H9 (cell line): ENCODE measurements at regions not wholly inside any gene's neighbourhood (a gene's known extent, or its start where the extent isn't known, plus 50 kb on each side); places are given as distances from the start of the nearest gene placed in this dataset.

Source experiments
- DNase-seq: peaks from one replicate; pipeline ENCODE4 v3.0.0-alpha.2; 2017
- H2AFZ ChIP-seq: one replicate; pipeline ENCODE4 v1.6.1; 2013; ENCODE audit warnings: mild to moderate bottlenecking, low read length, control low read depth, moderate library complexity
- H2AK5ac ChIP-seq: 2 replicates; pipeline ENCODE4 v1.6.1; 2013; ENCODE audit warnings: low read length, control low read depth, mixed read lengths; ENCODE audit not compliant: insufficient read length
- H2BK120ac ChIP-seq: one replicate; pipeline ENCODE4 v1.6.1; 2013; ENCODE audit warnings: low read depth, mild to moderate bottlenecking, low read length, control low read depth, inconsistent platforms; ENCODE audit not compliant: poor library complexity, severe bottlenecking
- H2BK12ac ChIP-seq: 2 replicates; pipeline ENCODE4 v1.6.1; 2013; ENCODE audit warnings: low read length, control low read depth, mixed read lengths, low read depth; ENCODE audit not compliant: insufficient read length
- H2BK15ac ChIP-seq: 2 replicates; pipeline ENCODE4 v1.6.1; 2013; ENCODE audit warnings: low read depth, low read length, control low read depth
- H2BK20ac ChIP-seq: one replicate; pipeline ENCODE4 v1.6.1; 2013; ENCODE audit warnings: low read depth, mild to moderate bottlenecking, low read length, control low read depth, inconsistent platforms; ENCODE audit not compliant: poor library complexity, severe bottlenecking
- H2BK5ac ChIP-seq: 2 replicates; pipeline ENCODE4 v1.6.1; 2013; ENCODE audit warnings: low read length, control low read depth, mixed read lengths; ENCODE audit not compliant: insufficient read length
- H3K14ac ChIP-seq: 2 replicates; pipeline ENCODE4 v1.6.1; 2013; ENCODE audit warnings: low read length, control low read depth; ENCODE audit not compliant: insufficient read depth
- H3K18ac ChIP-seq: 2 replicates; pipeline ENCODE4 v1.6.1; 2013; ENCODE audit warnings: low read depth, mild to moderate bottlenecking, mixed read lengths, low read length, control low read depth; ENCODE audit not compliant: insufficient read length
- H3K23ac ChIP-seq: 2 replicates; pipeline ENCODE4 v1.6.1; 2013; ENCODE audit warnings: low read length, control low read depth, mixed read lengths, low read depth; ENCODE audit not compliant: insufficient read length
- H3K23me2 ChIP-seq: 2 replicates; pipeline ENCODE4 v1.6.1; 2013; ENCODE audit warnings: low read depth, mild to moderate bottlenecking, mixed read lengths, low read length, control low read depth; ENCODE audit not compliant: insufficient read length, poor library complexity, severe bottlenecking
- H3K27ac ChIP-seq: 2 replicates; pipeline ENCODE4 v1.5.1; 2013; ENCODE audit warnings: low read length, control low read depth, mixed read lengths, low read depth; ENCODE audit not compliant: insufficient read length
- H3K27me3 ChIP-seq: 2 replicates; pipeline ENCODE4 v1.6.1; 2013; ENCODE audit warnings: low read length, control low read depth, inconsistent platforms; ENCODE audit not compliant: insufficient read depth
- H3K4ac ChIP-seq: 2 replicates; pipeline ENCODE4 v1.6.1; 2013; ENCODE audit warnings: low read depth, mild to moderate bottlenecking, control low read depth, inconsistent platforms, low read length, moderate library complexity
- H3K4me1 ChIP-seq: 2 replicates; pipeline ENCODE4 v1.6.1; 2013; ENCODE audit warnings: low read length, control low read depth, inconsistent platforms; ENCODE audit not compliant: insufficient read depth
- H3K4me2 ChIP-seq: 2 replicates; pipeline ENCODE4 v1.6.1; 2013; ENCODE audit warnings: low read length, control low read depth, mixed read lengths; ENCODE audit not compliant: insufficient read length, insufficient read depth
- H3K56ac ChIP-seq: 2 replicates; pipeline ENCODE4 v1.6.1; 2013; ENCODE audit warnings: low read depth, mild to moderate bottlenecking, mixed read lengths, low read length, control low read depth; ENCODE audit not compliant: insufficient read length
- H3K79me1 ChIP-seq: 2 replicates; pipeline ENCODE4 v1.6.1; 2013; ENCODE audit warnings: low read depth, mild to moderate bottlenecking, moderate library complexity, low read length, control low read depth, inconsistent platforms; ENCODE audit not compliant: insufficient read depth, poor library complexity, severe bottlenecking
- H3K79me2 ChIP-seq: 2 replicates; pipeline ENCODE4 v1.6.1; 2013; ENCODE audit warnings: low read length, control low read depth, inconsistent platforms; ENCODE audit not compliant: insufficient read depth
- H3K9ac ChIP-seq: 2 replicates; pipeline ENCODE4 v1.6.1; 2013; ENCODE audit warnings: low read length, control low read depth, mixed read lengths; ENCODE audit not compliant: insufficient read length; ENCODE audit errors: extremely low read depth
- H3K9me3 ChIP-seq: one replicate; pipeline ENCODE4 v1.6.1; 2013; ENCODE audit warnings: low read depth, low read length, inconsistent platforms; ENCODE audit not compliant: control insufficient read depth
- H3T11ph ChIP-seq: one replicate; pipeline ENCODE4 v1.6.1; 2013; ENCODE audit warnings: mild to moderate bottlenecking, low read length, control low read depth, inconsistent platforms
- H4K20me1 ChIP-seq: one replicate; pipeline ENCODE4 v1.6.1; 2013; ENCODE audit not compliant: control insufficient read depth, insufficient read length, insufficient read depth
- H4K5ac ChIP-seq: 2 replicates; pipeline ENCODE4 v1.6.1; 2013; ENCODE audit warnings: low read depth, mild to moderate bottlenecking, mixed read lengths, low read length, control low read depth; ENCODE audit not compliant: insufficient read length
- H4K8ac ChIP-seq: replicated peaks from 2 replicates; pipeline ENCODE4 v1.6.1; 2013; ENCODE audit warnings: low read length, control low read depth, mixed read lengths, low read depth; ENCODE audit not compliant: insufficient read length
- H4K91ac ChIP-seq: 2 replicates; pipeline ENCODE4 v1.6.1; 2013; ENCODE audit warnings: low read depth, mild to moderate bottlenecking, moderate library complexity, mixed read lengths, low read length, control low read depth; ENCODE audit not compliant: insufficient read length
- H3K27ac Mint-ChIP-seq, 3 experiments: 2 replicates in 2 of 3; 3 replicates in 1 of 3; pipeline ENCODE4 v1.8.0; 2020 to 2021; ENCODE audit warnings: mixed read lengths in 3 of 3, mild to moderate bottlenecking in 1 of 3, moderate library complexity in 1 of 3
- H3K27me3 Mint-ChIP-seq: 2 replicates; pipeline ENCODE4 v1.8.0; 2021; ENCODE audit warnings: low read depth, mild to moderate bottlenecking, moderate library complexity, mixed read lengths
- H3K36me3 Mint-ChIP-seq, 3 experiments: 2 replicates in 2 of 3; 3 replicates in 1 of 3; pipeline ENCODE4 v1.8.0; 2020 to 2021; ENCODE audit warnings: low read depth in 3 of 3, mixed read lengths in 3 of 3; ENCODE audit not compliant: insufficient read depth in 1 of 3
- H3K4me1 Mint-ChIP-seq, 2 experiments: 2 replicates each; pipeline ENCODE4 v1.8.0; 2020; ENCODE audit warnings: mixed read lengths in 2 of 2
- H3K4me3 Mint-ChIP-seq, 2 experiments: 2 replicates in 1 of 2; 3 replicates in 1 of 2; pipeline ENCODE4 v1.8.0; 2020 to 2021; ENCODE audit warnings: mild to moderate bottlenecking in 2 of 2, mixed read lengths in 2 of 2, moderate library complexity in 1 of 2
- H3K9me3 Mint-ChIP-seq, 2 experiments: 2 replicates in 1 of 2; 3 replicates in 1 of 2; pipeline ENCODE4 v1.8.0; 2020; ENCODE audit warnings: mild to moderate bottlenecking in 2 of 2, mixed read lengths in 2 of 2, moderate library complexity in 1 of 2
- WGBS: extraction: QIAGEN DNeasy Blood & Tissue Kit; methylation state at CpG from one replicate; pipeline ENCODE4 v1.1.7; 2013; ENCODE audit warnings: missing lambda C conversion rate, low lambda C conversion rate, mixed read lengths; ENCODE audit not compliant: insufficient read length; ENCODE audit errors: extremely low coverage; 5-methylcytosine and 5-hydroxymethylcytosine counted together
- TF ChIP-seq, protein P1 (sequence below): fragments of 200-600 bp; sonication (generic); conservative IDR thresholded peaks from 3 replicates; pipeline ENCODE4 v1.8.0; 2021; ENCODE audit warnings: antibody characterized with exemption, mild to moderate bottlenecking

DNA sequence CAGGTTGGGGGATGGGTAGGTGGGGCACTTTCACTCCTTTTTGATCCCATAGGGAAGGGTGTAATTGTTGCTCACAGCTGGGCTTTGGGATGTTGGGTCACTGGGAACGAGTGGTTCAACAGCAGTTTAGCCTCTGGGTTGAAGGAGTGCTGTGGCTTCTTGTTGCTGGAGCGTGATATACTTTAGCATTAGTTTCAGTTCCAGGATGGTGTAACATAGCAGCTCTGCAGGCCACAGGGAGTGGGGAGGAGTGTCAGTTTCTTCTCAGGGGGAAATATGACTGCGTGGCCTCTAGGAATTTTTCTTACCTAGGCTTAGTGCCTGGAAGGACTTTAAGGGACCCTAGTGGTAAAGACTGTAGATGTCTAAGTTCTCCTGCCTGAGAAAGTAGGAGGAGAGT, 1105.3 kb upstream of the TMPRSS15 start:
- no CpG with 5 or more reads among the region's 3 CpGs for whole genome bisulfite sequencing
- H3K27ac ChIP-seq: no peak overlapping the region

More for the DNA sequence above, 1105.3 kb upstream of the TMPRSS15 start:
- H4K5ac ChIP-seq: no peak overlapping the region
- H2BK120ac ChIP-seq: no peak overlapping the region
- no peak overlapping the region for H3K4me3 Mint-ChIP-seq
- H2AFZ ChIP-seq: no peak overlapping the region
- no peaks in the 10 kb centered on the region for H3K27me3 Mint-ChIP-seq
- H4K91ac ChIP-seq: no peak overlapping the region
- H3K27me3 ChIP-seq: no peaks in the 10 kb centered on the region; the same call in 1 of the 2 replicates
- no peak overlapping the region for H2BK5ac ChIP-seq
- no peak overlapping the region for H3T11ph ChIP-seq
- no peak overlapping the region for H3K56ac ChIP-seq
- H3K9ac ChIP-seq: no peak overlapping the region
- no peak overlapping the region for H2BK20ac ChIP-seq
- H3K4me1 ChIP-seq: no peaks in the 10 kb centered on the region
- no peak overlapping the region for H2BK15ac ChIP-seq
- H3K23ac ChIP-seq: no peak overlapping the region
- H4K20me1 ChIP-seq: no peaks in the 10 kb centered on the region
- no peak overlapping the region for H2AK5ac ChIP-seq
- H3K9me3 Mint-ChIP-seq: peaks cover 27 to 29% of the 10 kb centered on the region in 2 experiments
- H3K36me3 Mint-ChIP-seq: peaks cover 0 to 48% (median 7%) of the 10 kb centered on the region in 3 experiments; a peak in 5 of 7 replicates
- H3K4me1 Mint-ChIP-seq: peaks cover 2 to 18% of the 10 kb centered on the region in 2 experiments; a peak in 3 of 4 replicates
- H3K27ac Mint-ChIP-seq: no peak overlapping the region; a peak in 1 of 7 replicates
- no peak overlapping the region for H3K4me2 ChIP-seq
- no peaks in the 10 kb centered on the region for H3K79me2 ChIP-seq
- H4K8ac ChIP-seq: no peak overlapping the region
- no peaks in the 10 kb centered on the region for H3K23me2 ChIP-seq
- no peaks in the 10 kb centered on the region for H3K9me3 ChIP-seq
- no peak overlapping the region for H3K14ac ChIP-seq
- H2BK12ac ChIP-seq: no peak overlapping the region
- no peak for DNase-seq
- no peak overlapping the region for H3K4ac ChIP-seq
- TF ChIP-seq, protein P1, sequence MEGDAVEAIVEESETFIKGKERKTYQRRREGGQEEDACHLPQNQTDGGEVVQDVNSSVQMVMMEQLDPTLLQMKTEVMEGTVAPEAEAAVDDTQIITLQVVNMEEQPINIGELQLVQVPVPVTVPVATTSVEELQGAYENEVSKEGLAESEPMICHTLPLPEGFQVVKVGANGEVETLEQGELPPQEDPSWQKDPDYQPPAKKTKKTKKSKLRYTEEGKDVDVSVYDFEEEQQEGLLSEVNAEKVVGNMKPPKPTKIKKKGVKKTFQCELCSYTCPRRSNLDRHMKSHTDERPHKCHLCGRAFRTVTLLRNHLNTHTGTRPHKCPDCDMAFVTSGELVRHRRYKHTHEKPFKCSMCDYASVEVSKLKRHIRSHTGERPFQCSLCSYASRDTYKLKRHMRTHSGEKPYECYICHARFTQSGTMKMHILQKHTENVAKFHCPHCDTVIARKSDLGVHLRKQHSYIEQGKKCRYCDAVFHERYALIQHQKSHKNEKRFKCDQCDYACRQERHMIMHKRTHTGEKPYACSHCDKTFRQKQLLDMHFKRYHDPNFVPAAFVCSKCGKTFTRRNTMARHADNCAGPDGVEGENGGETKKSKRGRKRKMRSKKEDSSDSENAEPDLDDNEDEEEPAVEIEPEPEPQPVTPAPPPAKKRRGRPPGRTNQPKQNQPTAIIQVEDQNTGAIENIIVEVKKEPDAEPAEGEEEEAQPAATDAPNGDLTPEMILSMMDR: no peak
- no peaks in the 10 kb centered on the region for H3K79me1 ChIP-seq
- H3K18ac ChIP-seq: no peak overlapping the region
